HG02642 (cell line): ENCODE measurements at regions not wholly inside any gene's neighbourhood (a gene's known extent, or its start where the extent isn't known, plus 50 kb on each side); places are given as distances from the start of the nearest gene placed in this dataset.
"Not testable (repeated sequence)": the region's sequence is repeated elsewhere in the genome, so short reads cannot be mapped to it uniquely, and the experiment has no call there.

Source experiments
- ATAC-seq: cut with Tn5 transposase; IDR thresholded peaks from one replicate; pipeline ENCODE4 v1.9.1; 2021; ENCODE audit warnings: mild to moderate bottlenecking; ENCODE audit not compliant: unreplicated experiment, poor library complexity

- no peak for ATAC-seq
Measured at GRCh38 chr4:24214796-24215195, 324.9 kb upstream of the PPARGC1A start.

DNA sequence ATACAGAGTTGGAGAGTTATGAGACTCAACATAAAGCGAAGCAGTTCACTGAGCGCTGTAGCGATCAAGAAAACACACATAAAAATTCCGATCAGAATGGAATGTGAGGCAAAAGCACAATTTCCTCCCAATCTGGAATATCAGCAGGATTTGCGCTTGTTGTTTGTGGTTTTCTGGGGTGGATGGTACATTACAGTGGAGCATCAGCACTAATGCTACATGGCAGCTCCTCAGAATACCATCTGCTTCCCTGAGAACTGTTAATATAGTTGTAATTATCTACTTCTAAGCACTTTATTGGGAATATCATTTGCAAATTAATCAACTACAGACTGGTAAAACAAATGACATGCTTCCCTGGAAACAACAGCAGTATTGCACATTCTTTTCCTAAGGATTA lies 324.1 kb upstream of the PPARGC1A start:
- no peak for ATAC-seq

- ATAC-seq, result no peak
Measured at GRCh38 chr4:24212642-24213041, 322.8 kb upstream of the PPARGC1A start.

GRCh38 chr4:24211856-24212255 lies 322.0 kb upstream of the PPARGC1A start:
- no peak for ATAC-seq

- no peak for ATAC-seq
Measured at GRCh38 chr4:24210332-24210902, 320.6 kb upstream of the PPARGC1A start.

DNA sequence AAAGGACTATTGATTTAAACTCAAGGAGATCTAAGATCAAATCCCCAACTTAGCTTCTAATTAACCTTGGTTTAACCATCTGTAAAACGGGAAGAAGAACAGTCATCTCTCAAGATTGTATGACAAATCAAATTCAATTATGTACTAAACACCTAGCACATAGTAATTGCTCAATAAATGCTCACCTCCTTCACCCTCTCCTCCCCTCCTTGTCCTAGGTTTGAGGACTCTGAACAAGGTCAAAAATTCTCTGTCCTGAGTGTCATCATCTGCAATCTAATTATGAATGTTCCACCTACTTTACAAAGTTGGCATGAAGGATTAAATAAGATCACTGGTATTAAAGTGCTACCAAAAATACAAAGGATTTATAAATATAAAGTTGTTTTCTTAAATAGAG lies 320.1 kb upstream of the PPARGC1A start:
- no peak for ATAC-seq

DNA sequence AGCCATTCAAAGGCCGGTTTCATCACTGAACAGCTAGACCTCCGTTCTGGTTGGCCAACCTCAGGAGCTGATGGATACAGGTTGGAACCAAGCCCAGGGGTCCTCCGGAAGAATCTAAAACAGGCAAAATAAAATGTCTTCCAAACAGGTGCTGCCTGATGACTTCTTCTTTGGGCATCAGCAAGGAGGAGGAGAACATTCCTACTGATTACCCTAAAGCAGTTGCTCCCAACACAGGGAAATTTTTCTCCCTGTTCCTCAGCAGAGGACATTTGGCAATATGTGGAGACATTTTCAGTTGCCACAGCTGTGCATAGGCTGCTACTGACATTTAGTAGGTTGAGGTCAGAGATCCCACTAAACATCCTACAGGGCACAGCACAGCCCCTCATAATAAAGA lies 319.3 kb upstream of the PPARGC1A start:
- ATAC-seq, result no peak

GRCh38 chr4:24208691-24209090 lies 318.8 kb upstream of the PPARGC1A start:
- no peak for ATAC-seq

- not testable (repeated sequence) for ATAC-seq
Measured at GRCh38 chr4:24204708-24205107, 314.9 kb upstream of the PPARGC1A start.

DNA sequence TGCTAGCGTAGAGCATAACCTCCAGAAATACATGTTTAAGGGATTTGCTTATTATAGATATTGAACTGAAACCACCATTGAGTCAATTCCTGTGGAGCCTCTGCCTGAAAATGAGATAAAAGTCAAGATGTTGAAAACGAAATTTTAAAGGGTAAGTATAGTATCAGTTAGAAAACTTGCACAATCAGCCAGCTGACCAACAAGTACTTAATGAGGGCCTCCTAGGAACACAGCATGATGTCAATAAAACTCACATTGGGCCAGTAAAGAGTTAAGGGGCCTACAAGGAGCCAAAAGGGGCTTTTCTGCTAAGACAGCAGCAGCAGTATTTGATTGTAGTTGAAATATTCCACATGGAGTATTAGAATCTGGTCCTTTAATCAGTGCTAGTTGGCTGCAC lies 314.1 kb upstream of the PPARGC1A start:
- no peak for ATAC-seq

- ATAC-seq, result no peak
Measured at GRCh38 chr4:24202579-24202978, 312.7 kb upstream of the PPARGC1A start.

- ATAC-seq, result no peak
Measured at GRCh38 chr4:24197955-24198354, 308.1 kb upstream of the PPARGC1A start.

DNA sequence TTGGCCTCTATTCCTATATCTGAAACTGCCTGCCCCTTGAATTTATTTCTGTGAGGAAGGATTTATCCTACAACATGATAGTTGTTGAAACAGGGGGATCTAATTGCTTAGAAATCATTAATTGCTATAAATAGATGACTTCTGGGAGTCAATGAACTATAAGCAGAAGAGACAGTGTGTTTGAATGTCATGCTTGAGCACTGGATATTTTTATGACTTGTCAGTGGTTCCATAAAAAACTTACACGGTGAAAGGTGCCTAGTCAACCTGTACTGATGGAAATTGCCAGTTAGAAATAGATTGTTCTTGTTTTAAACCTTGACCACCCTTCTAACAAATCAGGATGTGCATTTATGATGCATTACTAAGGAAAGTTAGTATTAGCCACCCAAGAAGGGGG lies 306.9 kb upstream of the PPARGC1A start:
- no peak for ATAC-seq

- ATAC-seq, result no peak
Measured at GRCh38 chr4:24195991-24196736, 306.3 kb upstream of the PPARGC1A start.

DNA sequence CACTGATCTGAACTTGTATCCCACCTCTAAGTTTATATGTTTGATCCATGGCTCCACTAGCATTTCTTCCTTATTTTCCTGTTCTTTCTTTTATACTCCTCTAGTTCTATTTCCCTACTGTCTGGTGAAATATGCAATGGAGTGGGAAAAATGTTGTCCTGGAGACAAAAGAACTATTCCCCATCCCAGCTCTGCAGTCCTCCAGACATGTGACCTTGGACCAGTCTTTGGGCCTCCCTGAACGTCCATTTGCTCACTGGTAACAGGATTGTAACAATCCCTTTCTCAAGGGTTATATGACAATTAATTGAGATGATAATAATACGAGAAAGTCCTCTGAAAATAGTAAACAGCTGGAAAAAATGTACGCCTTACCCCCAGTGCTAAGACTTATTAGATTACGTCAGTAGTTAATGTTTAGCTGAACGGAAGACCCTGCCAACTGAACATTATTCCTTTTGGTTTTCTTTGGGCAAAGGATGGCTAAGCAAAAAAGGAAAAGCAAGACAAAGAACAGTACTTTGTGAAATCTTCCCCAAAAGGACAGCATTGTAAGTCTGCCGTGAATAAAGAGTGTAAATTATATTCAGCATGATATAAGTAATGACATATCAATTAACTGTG lies 302.3 kb upstream of the PPARGC1A start:
- no peak for ATAC-seq

- ATAC-seq, result no peak
Measured at GRCh38 chr4:24190761-24191695, 301.2 kb upstream of the PPARGC1A start.

DNA sequence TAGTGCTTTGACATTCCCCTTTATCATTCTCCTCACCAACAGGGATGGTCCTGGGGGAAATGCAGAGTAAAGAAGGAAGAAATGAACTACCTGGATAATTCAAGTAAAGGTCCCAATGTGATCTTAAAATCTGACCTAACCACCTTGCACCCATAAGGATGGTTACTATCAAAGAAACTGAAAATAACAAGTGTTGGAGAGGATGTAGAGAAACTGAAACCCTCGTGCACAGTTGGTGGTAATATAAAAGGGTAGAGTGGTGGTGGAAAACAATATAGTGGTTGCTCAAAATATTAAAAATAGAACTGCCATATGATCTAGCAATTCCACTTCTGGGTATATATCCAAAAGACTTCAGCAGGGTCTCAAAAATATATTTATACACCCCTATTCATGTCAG lies 298.6 kb upstream of the PPARGC1A start:
- ATAC-seq, result no peak

DNA sequence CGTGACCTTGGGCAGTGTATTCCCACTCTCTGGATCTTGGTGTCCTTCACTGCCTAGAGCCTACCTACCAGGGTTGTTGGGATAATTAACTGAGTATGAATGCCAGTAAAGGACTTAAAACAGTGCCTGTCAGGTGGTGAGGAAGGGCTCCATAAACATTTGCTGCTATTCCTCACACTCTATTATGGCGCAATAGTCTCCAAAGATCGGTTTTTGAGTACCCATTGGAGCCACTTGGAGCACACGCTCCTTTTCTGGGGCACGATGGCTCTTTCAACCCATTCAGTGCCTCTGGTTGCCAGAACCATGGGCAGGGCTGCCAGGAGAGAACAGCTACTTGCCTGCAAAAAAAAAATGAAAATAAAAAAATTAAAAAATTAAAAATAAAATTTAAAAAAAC lies 296.6 kb upstream of the PPARGC1A start:
- ATAC-seq, result no peak

DNA sequence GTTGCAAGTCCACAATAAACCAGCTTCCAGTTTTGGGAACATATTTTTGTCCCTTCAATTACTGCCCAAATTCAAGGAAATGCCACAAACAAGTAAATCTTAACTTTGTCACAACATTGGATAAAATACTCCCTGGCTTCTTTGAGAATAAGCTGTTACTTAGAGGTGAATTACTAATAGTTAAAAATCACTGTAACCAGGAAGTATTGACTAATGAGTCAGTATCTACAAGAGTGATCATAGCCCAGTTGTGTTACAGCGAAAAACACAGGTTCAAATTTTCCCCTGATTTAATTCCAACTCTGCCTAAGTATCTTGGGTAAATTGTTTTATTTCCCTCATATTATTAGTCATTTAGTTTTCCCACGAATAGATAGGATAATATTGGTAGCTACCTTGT lies 291.2 kb upstream of the PPARGC1A start:
- no peak for ATAC-seq

GRCh38 chr4:24180586-24180985 lies 290.7 kb upstream of the PPARGC1A start:
- ATAC-seq, result no peak
